IMR-90 (cell line): ENCODE measurements at regions not wholly inside any gene's neighbourhood (a gene's known extent, or its start where the extent isn't known, plus 50 kb on each side); places are given as distances from the start of the nearest gene placed in this dataset.

Experiments
- ATAC-seq: fragments of 200-7000 bp; cut with Tn5 transposase; 2 replicates; pipeline ENCODE4 v1.9.1; 2020; ENCODE audit warnings: low read depth, mild to moderate bottlenecking, moderate library complexity
- BruUV-seq: library from RNA; stranded (reverse); fragments of 400-500 nt; replicated peaks from 2 replicates; lab custom pipeline; 2021; lab: Mats Ljungman, UMichigan
- CTCF ChIA-PET: fragments of 300-600 bp; formaldehyde crosslinking; extraction: SDS; loops from one replicate; lab custom pipeline; 2021; ENCODE audit warnings: antibody characterized with exemption; lab: Yijun Ruan, JAX
- POLR2A ChIA-PET: fragments of 300-600 bp; sonication (Branson Sonifier 250); formaldehyde crosslinking; loops from one replicate; lab custom pipeline; 2022; ENCODE audit warnings: antibody characterized with exemption; ENCODE audit not compliant: unreplicated experiment; lab: Charles Lee
- DNase-seq: peaks from one replicate; pipeline ENCODE4 v3.0.0; 2013
- H2AFZ ChIP-seq: replicated peaks from 2 replicates; pipeline ENCODE3; 2013; ENCODE audit warnings: low read length, mild to moderate bottlenecking; ENCODE audit not compliant: poor library complexity
- H2AK5ac ChIP-seq: 2 replicates; pipeline ENCODE4 v1.6.1; 2013; ENCODE audit warnings: low read depth, low read length, inconsistent platforms
- H2AK9ac ChIP-seq: replicated peaks from 2 replicates; pipeline ENCODE3; 2013; ENCODE audit warnings: mild to moderate bottlenecking, low read depth, low read length, moderate library complexity; ENCODE audit not compliant: poor library complexity
- H2BK120ac ChIP-seq: 2 replicates; pipeline ENCODE4 v1.6.1; 2013; ENCODE audit warnings: low read depth, low read length, inconsistent platforms
- H2BK15ac ChIP-seq: 3 replicates; pipeline ENCODE4 v1.6.1; 2013; ENCODE audit warnings: low read depth, low read length, inconsistent platforms
- H2BK20ac ChIP-seq: 2 replicates; pipeline ENCODE4 v1.6.1; 2013; ENCODE audit warnings: low read depth, mild to moderate bottlenecking, inconsistent platforms, low read length, moderate library complexity
- H2BK5ac ChIP-seq: 2 replicates; pipeline ENCODE4 v1.6.1; 2013; ENCODE audit warnings: mild to moderate bottlenecking, low read depth, low read length, inconsistent platforms; ENCODE audit not compliant: poor library complexity, severe bottlenecking
- H3K14ac ChIP-seq: replicated peaks from 2 replicates; pipeline ENCODE4 v1.6.1; 2013; ENCODE audit warnings: low read depth, low read length, inconsistent platforms
- H3K18ac ChIP-seq: 2 replicates; pipeline ENCODE4 v1.6.1; 2013; ENCODE audit warnings: low read depth, low read length, control low read depth
- H3K23ac ChIP-seq: 2 replicates; pipeline ENCODE4 v1.6.1; 2013; ENCODE audit warnings: low read depth, low read length, inconsistent platforms
- H3K27ac ChIP-seq: 2 replicates; pipeline ENCODE4 v1.5.1; 2013; ENCODE audit warnings: mild to moderate bottlenecking, control low read depth, low read length; ENCODE audit not compliant: insufficient read depth
- H3K27me3 ChIP-seq: 2 replicates; pipeline ENCODE4 v1.6.1; 2013; ENCODE audit warnings: low read length; ENCODE audit not compliant: control insufficient read depth, insufficient read depth
- H3K36me3 ChIP-seq: 2 replicates; pipeline ENCODE4 v1.6.1; 2013; ENCODE audit warnings: low read length, mixed read lengths; ENCODE audit not compliant: control insufficient read depth, insufficient read depth
- H3K4ac ChIP-seq: 2 replicates; pipeline ENCODE4 v1.6.1; 2013; ENCODE audit warnings: low read depth, low read length, inconsistent platforms
- H3K4me1 ChIP-seq: 2 replicates; pipeline ENCODE4 v1.6.1; 2013; ENCODE audit warnings: low read length, mixed read lengths; ENCODE audit not compliant: control insufficient read depth, insufficient read depth
- H3K4me2 ChIP-seq: 2 replicates; pipeline ENCODE4 v1.6.1; 2013; ENCODE audit warnings: low read depth, mild to moderate bottlenecking, control low read depth, low read length, moderate library complexity
- H3K4me3 ChIP-seq: 2 replicates; pipeline ENCODE4 v1.5.1; 2013; ENCODE audit warnings: low read depth, mild to moderate bottlenecking, control low read depth, low read length, moderate library complexity; ENCODE audit not compliant: insufficient read depth
- H3K56ac ChIP-seq: 2 replicates; pipeline ENCODE4 v1.6.1; 2013; ENCODE audit warnings: low read length, inconsistent platforms; ENCODE audit not compliant: insufficient read depth; ENCODE audit errors: extremely low read depth
- H3K79me1 ChIP-seq, 2 experiments: 2 replicates each; pipeline ENCODE4 v1.6.1; 2013; ENCODE audit warnings: low read length in 2 of 2, inconsistent platforms in 1 of 2, low read depth in 1 of 2
- H3K9ac ChIP-seq: 2 replicates; pipeline ENCODE4 v1.6.1; 2013; ENCODE audit warnings: low read depth, low read length, control low read depth
- H3K9me1 ChIP-seq: 2 replicates; pipeline ENCODE4 v1.6.1; 2013; ENCODE audit warnings: low read length, inconsistent platforms; ENCODE audit not compliant: insufficient read depth
- H3K9me3 ChIP-seq: 2 replicates; pipeline ENCODE4 v1.6.1; 2013; ENCODE audit warnings: low read length; ENCODE audit not compliant: control insufficient read depth, insufficient read depth
- H4K20me1 ChIP-seq: 2 replicates; pipeline ENCODE4 v1.6.1; 2013; ENCODE audit warnings: low read length, inconsistent platforms; ENCODE audit not compliant: insufficient read depth
- H4K5ac ChIP-seq: 2 replicates; pipeline ENCODE4 v1.6.1; 2013; ENCODE audit warnings: mild to moderate bottlenecking, low read depth, low read length, control low read depth
- H4K8ac ChIP-seq, 2 experiments: 2 replicates each; pipeline ENCODE4 v1.6.1; 2013; ENCODE audit warnings: low read depth in 2 of 2, low read length in 2 of 2, control low read depth in 1 of 2, inconsistent platforms in 1 of 2
- H4K91ac ChIP-seq: 2 replicates; pipeline ENCODE4 v1.6.1; 2013; ENCODE audit warnings: low read depth, low read length, inconsistent platforms; ENCODE audit not compliant: insufficient read depth
- CEBPB ChIP-seq: IDR thresholded peaks from 2 replicates; pipeline ENCODE4 v1.6.1; 2012; ENCODE audit warnings: low read depth, low read length, improper control_type of control experiment
- MAFK ChIP-seq: IDR thresholded peaks from 2 replicates; pipeline ENCODE4 v1.6.1; 2012; ENCODE audit warnings: low read depth, low read length, improper control_type of control experiment
- MAZ ChIP-seq: IDR thresholded peaks from 2 replicates; pipeline ENCODE4 v1.6.1; 2012; ENCODE audit warnings: low read depth, mild to moderate bottlenecking, low read length, improper control_type of control experiment, moderate library complexity, borderline replicate concordance
- RCOR1 ChIP-seq: IDR thresholded peaks from 2 replicates; pipeline ENCODE4 v1.6.1; 2012; ENCODE audit warnings: mild to moderate bottlenecking, low read length, improper control_type of control experiment; ENCODE audit not compliant: insufficient replicate concordance
- RFX5 ChIP-seq: IDR thresholded peaks from 2 replicates; pipeline ENCODE4 v1.8.0; 2012; ENCODE audit warnings: low read depth, mild to moderate bottlenecking, low read length, moderate library complexity
- WGBS, 2 experiments: methylation state at CpG; one replicate each; pipeline versions ENCODE4 v1.1.5 to v1.1.7; 2013; ENCODE audit warnings: missing lambda C conversion rate in 2 of 2; ENCODE audit not compliant: insufficient read length in 1 of 2; ENCODE audit errors: extremely low coverage in 2 of 2; 5-methylcytosine and 5-hydroxymethylcytosine counted together
- dilution Hi-C: fragments of 300-500 bp; cut with HindIII; formaldehyde crosslinking; loops from one replicate; pipeline ENCODE4 v1.14.3; 2018; ENCODE audit warnings: low sequenced_read_pairs; ENCODE audit not compliant: unreplicated experiment
- in situ Hi-C: fragments of 300-500 bp; cut with MboI; formaldehyde crosslinking; loops from 3 replicates; pipeline ENCODE4 v1.14.3; 2019; ENCODE audit warnings: low sequenced_read_pairs, inconsistent platforms, mixed read lengths
- intact Hi-C: fragments of 100-400 bp; cut with micrococcal nuclease; formaldehyde crosslinking; loops from 2 replicates; pipeline ENCODE4 v1.10.0; 2022

GRCh38 chr10:121138112-121138860 lies 287.1 kb downstream of the WDR11 start:
- Histone ChIP-seq H3K4me1 (no peaks in the 10 kb centered on the region), H2AFZ (no peak overlapping the region), H3K4me3 (no peak overlapping the region), H3K23ac (no peak overlapping the region), H3K27me3 (no peaks in the 10 kb centered on the region), H4K20me1 (no peaks in the 10 kb centered on the region), H2BK5ac (no peak overlapping the region), H2BK120ac (no peak overlapping the region), H2BK15ac (no peak overlapping the region), H3K9me3 (peaks cover 37% of the 10 kb centered on the region), H2AK9ac (no peak overlapping the region), H3K36me3 (no peaks in the 10 kb centered on the region), H3K9ac (no peak overlapping the region), H2BK20ac (no peak overlapping the region), H3K9me1 (no peaks in the 10 kb centered on the region), H3K4ac (no peak overlapping the region), H4K5ac (no peak overlapping the region), H3K14ac (no peak overlapping the region), H3K27ac (no peak overlapping the region), H3K4me2 (no peak overlapping the region), H3K79me1 (no peaks in the 10 kb centered on the region), H3K56ac (no peak overlapping the region), H4K91ac (no peak overlapping the region), H3K18ac (no peak overlapping the region), H4K8ac (no peak overlapping the region), H2AK5ac (no peak overlapping the region)
- no CpG with 5 or more reads among the region's 13 CpGs for WGBS, 2 experiments
- intact Hi-C loops (no loop called here), in situ Hi-C loops (no loop called here), dilution Hi-C loops (no loop called here)
- no peak for TF ChIP-seq CEBPB
- no peak for TF ChIP-seq RCOR1
- no peak for TF ChIP-seq RFX5
- no peak for TF ChIP-seq MAZ
- TF ChIP-seq MAFK = no peak
- ChIA-PET CTCF (no interaction called here), POLR2A (no interaction called here)
- no TSS peak for BruUV-seq
- ATAC-seq (no peak), DNase-seq (no peak)
